Hepatocyte (in vitro differentiated cells): ENCODE measurements at regions not wholly inside any gene's neighbourhood (a gene's known extent, or its start where the extent isn't known, plus 50 kb on each side); places are given as distances from the start of the nearest gene placed in this dataset.

Experiments used
- DNase-seq: peaks from one replicate; pipeline ENCODE4 v3.0.0-alpha.2; 2016; ENCODE audit warnings: low spot score
- H2AFZ ChIP-seq: fragments of 200-600 bp; sonication (generic); 2 replicates; pipeline ENCODE4 v1.6.0; 2016; ENCODE audit warnings: antibody characterized with exemption, mild to moderate bottlenecking
- H3K27ac ChIP-seq: fragments of 200-600 bp; sonication (generic); 2 replicates; pipeline ENCODE4 v1.5.1; 2016; ENCODE audit warnings: mild to moderate bottlenecking
- H3K27me3 ChIP-seq: fragments of 200-600 bp; sonication (generic); 2 replicates; pipeline ENCODE4 v1.6.1; 2016
- H3K36me3 ChIP-seq: fragments of 200-600 bp; sonication (generic); replicated peaks from 2 replicates; pipeline ENCODE4 v1.5.1; 2016; ENCODE audit warnings: low read depth; ENCODE audit not compliant: insufficient read depth
- H3K4me1 ChIP-seq: fragments of 200-600 bp; sonication (generic); 2 replicates; pipeline ENCODE4 v1.5.1; 2016; ENCODE audit warnings: mild to moderate bottlenecking, moderate library complexity; ENCODE audit not compliant: insufficient read depth
- H3K4me2 ChIP-seq: fragments of 200-600 bp; sonication (generic); 2 replicates; pipeline ENCODE4 v1.6.0; 2016
- H3K4me3 ChIP-seq: fragments of 200-600 bp; sonication (generic); 2 replicates; pipeline ENCODE4 v1.5.1; 2016; ENCODE audit warnings: mild to moderate bottlenecking
- H3K79me2 ChIP-seq: fragments of 200-600 bp; sonication (generic); 2 replicates; pipeline ENCODE4 v1.6.0; 2017; ENCODE audit warnings: mild to moderate bottlenecking
- H3K9me2 ChIP-seq: fragments of 200-600 bp; sonication (generic); replicated peaks from 2 replicates; pipeline ENCODE4 v1.6.0; 2017; ENCODE audit warnings: mild to moderate bottlenecking; ENCODE audit not compliant: insufficient read depth
- H3K9me3 ChIP-seq: fragments of 200-600 bp; sonication (generic); 2 replicates; pipeline ENCODE4 v1.5.1; 2016; ENCODE audit warnings: low read depth, mild to moderate bottlenecking
- H4K20me1 ChIP-seq: fragments of 200-600 bp; sonication (generic); 2 replicates; pipeline ENCODE4 v1.6.0; 2016; ENCODE audit warnings: mild to moderate bottlenecking; ENCODE audit not compliant: insufficient read depth, poor library complexity, severe bottlenecking
- CTCF ChIP-seq: fragments of 200-600 bp; sonication (generic); IDR thresholded peaks from 2 replicates; pipeline ENCODE4 v1.5.1; 2016; ENCODE audit warnings: antibody characterized with exemption, mild to moderate bottlenecking; ENCODE audit not compliant: poor library complexity
- EZH2 ChIP-seq: fragments of 200-600 bp; sonication (generic); IDR thresholded peaks from 2 replicates; pipeline ENCODE4 v1.6.1; 2016; ENCODE audit warnings: antibody characterized with exemption, mild to moderate bottlenecking, borderline replicate concordance
- EZH2phosphoT487 ChIP-seq: fragments of 200-600 bp; sonication (generic); IDR thresholded peaks from one replicate; pipeline ENCODE4 v1.6.1; 2018; ENCODE audit warnings: antibody characterized with exemption, mild to moderate bottlenecking, low read depth, moderate library complexity; ENCODE audit not compliant: unreplicated experiment, severe bottlenecking
- WGBS: methylation state at CpG from one replicate; pipeline ENCODE4 v1.1.6; 2016; ENCODE audit warnings: low lambda C conversion rate; ENCODE audit errors: missing lambda C conversion rate; 5-methylcytosine and 5-hydroxymethylcytosine counted together

- Histone ChIP-seq H3K4me2 (no peak overlapping the region), H3K4me1 (no peaks in the 10 kb centered on the region), H3K79me2 (no peaks in the 10 kb centered on the region), H2AFZ (no peak overlapping the region), H3K27me3 (no peaks in the 10 kb centered on the region), H3K27ac (no peak overlapping the region), H3K36me3 (no peaks in the 10 kb centered on the region), H3K9me2 (no peaks in the 10 kb centered on the region), H3K9me3 (no peaks in the 10 kb centered on the region), H4K20me1 (no peaks in the 10 kb centered on the region), H3K4me3 (no peak overlapping the region)
- DNase-seq = no peak
- TF ChIP-seq EZH2phosphoT487 (no peak), EZH2 (no peak), CTCF (no peak)
Measured at GRCh38 chr18:27467073-27467472, 282.0 kb upstream of the CHST9 start.

GRCh38 chr18:27461957-27462356, 276.8 kb upstream of the CHST9 start:
- WGBS = 100% methylated on average over 1 of the region's 1 CpG
- H3K36me3 ChIP-seq = no peaks in the 10 kb centered on the region
- no peaks in the 10 kb centered on the region for H3K27me3 ChIP-seq
- H3K4me2 ChIP-seq = no peak overlapping the region
- no peak for DNase-seq
- no peaks in the 10 kb centered on the region for H3K9me3 ChIP-seq
- H3K4me3 ChIP-seq = no peak overlapping the region
- no peak overlapping the region for H2AFZ ChIP-seq
- H3K27ac ChIP-seq = no peak overlapping the region
- no peak for TF ChIP-seq EZH2
- no peak for TF ChIP-seq CTCF
- TF ChIP-seq EZH2phosphoT487 = no peak
- no peaks in the 10 kb centered on the region for H4K20me1 ChIP-seq
- H3K4me1 ChIP-seq = no peaks in the 10 kb centered on the region
- H3K9me2 ChIP-seq = no peaks in the 10 kb centered on the region
- H3K79me2 ChIP-seq = no peaks in the 10 kb centered on the region

GRCh38 chr18:27449104-27449503, 264.0 kb upstream of the CHST9 start:
- no peaks in the 10 kb centered on the region for H3K27me3 ChIP-seq
- H3K27ac ChIP-seq = no peak overlapping the region
- no peaks in the 10 kb centered on the region for H3K36me3 ChIP-seq
- no peaks in the 10 kb centered on the region for H3K9me3 ChIP-seq
- no peak for TF ChIP-seq EZH2phosphoT487
- TF ChIP-seq EZH2 = no peak
- no peak for TF ChIP-seq CTCF
- WGBS = 86% methylated on average over 7 of the region's 7 CpGs
- H3K79me2 ChIP-seq = no peaks in the 10 kb centered on the region
- H4K20me1 ChIP-seq = no peaks in the 10 kb centered on the region
- no peaks in the 10 kb centered on the region for H3K9me2 ChIP-seq
- no peak overlapping the region for H3K4me2 ChIP-seq
- H3K4me3 ChIP-seq = no peak overlapping the region
- no peak overlapping the region for H2AFZ ChIP-seq
- no peak for DNase-seq
- no peaks in the 10 kb centered on the region for H3K4me1 ChIP-seq

- H3K27ac ChIP-seq = no peak overlapping the region
- H3K9me2 ChIP-seq = no peaks in the 10 kb centered on the region
- H3K4me3 ChIP-seq = no peak overlapping the region
- DNase-seq = no peak
- no peaks in the 10 kb centered on the region for H3K79me2 ChIP-seq
- H3K4me1 ChIP-seq = no peaks in the 10 kb centered on the region
- no peaks in the 10 kb centered on the region for H3K36me3 ChIP-seq
- no peak overlapping the region for H3K4me2 ChIP-seq
- WGBS = 73% methylated on average over 2 of the region's 2 CpGs
- no peaks in the 10 kb centered on the region for H4K20me1 ChIP-seq
- no peaks in the 10 kb centered on the region for H3K27me3 ChIP-seq
- H2AFZ ChIP-seq = no peak overlapping the region
- TF ChIP-seq EZH2 (no peak), CTCF (no peak), EZH2phosphoT487 (no peak)
- no peaks in the 10 kb centered on the region for H3K9me3 ChIP-seq
Measured at GRCh38 chr18:27447930-27448329, 262.8 kb upstream of the CHST9 start.
